GM18870 (cell line): ENCODE measurements at regions not wholly inside any gene's neighbourhood (a gene's known extent, or its start where the extent isn't known, plus 50 kb on each side); places are given as distances from the start of the nearest gene placed in this dataset.

Experiments
- ATAC-seq: cut with Tn5 transposase; IDR thresholded peaks from one replicate; pipeline ENCODE4 v1.9.1; 2021; ENCODE audit warnings: moderate library complexity; ENCODE audit not compliant: unreplicated experiment

- no peak for ATAC-seq
Observed at GRCh38 chr7:34269084-34269483, 363.7 kb downstream of the BMPER start.

DNA sequence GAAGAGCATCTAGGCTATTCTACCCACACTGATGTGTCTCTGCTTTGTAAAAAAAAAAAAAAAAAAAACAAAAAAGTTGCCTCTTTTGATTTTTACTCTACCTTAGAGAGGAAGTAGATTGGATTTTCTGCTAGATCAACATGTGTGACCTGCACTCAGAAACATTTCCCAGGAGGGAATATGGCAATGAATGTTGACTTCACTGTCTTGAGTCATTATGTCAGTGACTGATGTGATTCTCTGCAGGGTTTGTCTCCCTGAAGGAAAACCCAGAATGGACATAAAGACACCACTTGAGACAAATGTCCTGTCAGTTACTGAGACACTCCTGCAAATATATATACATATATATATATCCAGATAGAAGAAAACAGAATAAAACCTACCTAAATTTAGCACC, 370.3 kb downstream of the BMPER start:
- no peak for ATAC-seq

DNA sequence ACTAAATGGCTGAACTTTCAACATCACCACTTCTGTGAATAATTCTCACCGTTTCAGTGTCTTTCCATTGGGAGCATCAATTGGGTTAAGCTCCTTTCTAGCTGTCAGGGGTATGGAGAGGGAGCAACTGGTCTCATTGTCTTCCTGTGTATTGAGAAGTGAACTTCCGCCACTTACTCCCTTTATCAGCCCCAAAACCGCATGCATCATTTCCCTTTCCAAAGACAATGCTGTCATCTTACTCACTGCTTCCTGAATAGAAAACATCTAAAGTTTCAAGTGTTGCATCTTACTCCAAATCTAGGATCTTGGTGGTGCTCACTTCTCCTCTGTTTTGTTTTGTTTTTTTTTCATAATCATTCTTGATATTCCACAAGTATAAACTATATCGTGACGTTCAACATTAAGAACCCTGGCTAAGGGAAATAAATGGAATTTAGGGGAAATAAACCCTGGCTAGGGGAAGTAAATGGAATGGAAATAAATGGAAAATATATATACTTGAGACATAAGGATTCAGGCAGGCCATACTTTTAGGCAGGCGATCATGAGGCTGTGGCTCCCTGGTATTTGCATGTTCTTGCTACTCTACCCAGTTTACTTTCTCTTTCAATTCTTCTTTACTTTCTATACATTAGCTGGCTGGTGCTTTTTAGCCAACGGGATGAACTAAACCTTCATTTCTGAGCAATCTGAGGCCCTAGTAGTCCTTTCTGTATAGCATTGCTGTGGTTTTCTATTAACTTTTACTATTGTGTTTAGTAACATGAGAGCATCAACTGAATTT, 371.9 kb downstream of the BMPER start:
- ATAC-seq = peak; percentile 88

GRCh38 chr7:34277803-34278199, 372.5 kb downstream of the BMPER start:
- no peak for ATAC-seq

DNA sequence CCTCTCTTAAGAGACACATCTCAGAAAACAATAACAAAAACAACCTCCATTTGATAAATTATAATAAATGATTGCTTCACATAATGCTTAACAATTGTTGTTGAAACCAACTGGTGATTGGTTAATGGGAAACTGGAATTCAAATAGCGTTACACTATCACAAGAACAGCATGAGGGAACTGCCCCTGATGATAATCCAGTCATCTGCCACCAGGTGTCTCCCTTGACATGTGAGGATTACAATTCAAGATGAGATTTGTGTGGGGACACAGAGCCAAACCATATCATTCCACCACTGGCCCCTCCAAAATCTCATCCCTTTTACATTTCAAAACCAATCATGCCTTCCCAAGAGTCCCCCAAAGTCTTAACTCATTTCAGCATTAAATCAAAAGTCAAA, 375.9 kb downstream of the BMPER start:
- ATAC-seq = no peak

DNA sequence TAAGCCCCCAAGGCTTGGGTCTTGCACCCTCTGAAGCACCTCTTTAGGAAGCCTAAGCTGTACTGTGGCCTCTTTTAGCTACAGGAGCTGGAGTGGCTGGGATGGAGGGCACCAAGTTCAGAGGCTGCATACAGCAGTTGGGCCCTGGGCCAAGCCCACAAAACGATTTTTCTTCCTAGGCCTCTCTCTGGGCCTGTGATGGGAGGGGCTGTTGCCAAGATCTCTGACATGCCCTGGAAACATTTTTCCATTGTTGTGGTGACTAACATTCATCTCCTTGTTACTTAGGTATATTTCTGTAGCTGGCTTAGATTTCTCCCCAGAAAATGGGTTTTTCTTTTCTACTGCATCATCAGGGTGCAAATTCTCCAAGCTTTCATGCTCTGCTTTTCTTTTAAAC, 375.7 kb upstream of the NPSR1 start:
- no peak for ATAC-seq

DNA sequence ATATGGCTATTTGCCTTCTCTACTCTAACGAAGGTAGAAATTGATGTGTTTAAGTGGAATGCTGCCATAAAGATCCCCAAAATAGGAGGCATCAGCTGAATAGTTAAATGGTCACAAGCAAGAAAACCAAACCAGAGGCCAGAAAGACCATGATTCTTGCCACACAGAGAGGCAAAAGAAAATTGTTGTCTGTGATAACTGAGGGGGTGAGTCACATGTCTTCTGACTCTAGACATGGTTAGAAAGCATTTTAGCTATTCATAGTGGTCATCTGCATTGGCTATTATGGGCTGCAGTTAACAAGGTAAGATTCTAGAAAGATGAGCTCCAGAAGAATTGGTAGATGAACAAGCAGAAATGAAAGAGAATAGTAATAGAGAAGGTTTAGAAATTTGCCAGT, 361.4 kb upstream of the NPSR1 start:
- no peak for ATAC-seq

DNA sequence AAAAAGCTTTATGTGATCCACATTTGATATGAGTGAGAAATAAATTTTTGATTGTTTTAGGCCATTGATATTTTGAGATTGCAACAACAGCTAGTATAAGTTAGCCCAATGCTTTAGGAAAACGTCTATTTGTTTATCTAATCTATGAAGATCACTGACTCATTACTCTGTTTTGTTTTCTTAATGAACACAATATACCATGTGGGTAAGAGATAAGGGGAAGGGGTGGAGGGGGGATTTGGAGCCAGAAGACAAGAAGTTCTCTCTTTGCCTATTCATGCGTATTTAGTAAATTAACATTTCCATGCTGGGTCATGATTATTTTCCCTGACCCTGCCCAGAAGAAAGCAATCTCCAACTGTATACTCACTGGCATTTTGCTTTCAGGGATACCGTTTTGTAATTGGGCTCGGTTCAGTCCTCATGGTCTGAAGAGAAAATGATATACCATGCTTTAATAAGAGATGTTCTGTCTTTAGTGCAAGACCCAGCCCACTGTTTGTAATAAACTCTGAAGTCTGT, 359.5 kb upstream of the NPSR1 start:
- ATAC-seq = no peak

- ATAC-seq = no peak
Observed at GRCh38 chr7:34299066-34299465, 359.0 kb upstream of the NPSR1 start.

- no peak for ATAC-seq
Observed at GRCh38 chr7:34307540-34307939, 350.5 kb upstream of the NPSR1 start.

GRCh38 chr7:34308595-34308994, 349.4 kb upstream of the NPSR1 start:
- ATAC-seq = no peak

- ATAC-seq = no peak
Observed at GRCh38 chr7:34309116-34309515, 348.9 kb upstream of the NPSR1 start.

DNA sequence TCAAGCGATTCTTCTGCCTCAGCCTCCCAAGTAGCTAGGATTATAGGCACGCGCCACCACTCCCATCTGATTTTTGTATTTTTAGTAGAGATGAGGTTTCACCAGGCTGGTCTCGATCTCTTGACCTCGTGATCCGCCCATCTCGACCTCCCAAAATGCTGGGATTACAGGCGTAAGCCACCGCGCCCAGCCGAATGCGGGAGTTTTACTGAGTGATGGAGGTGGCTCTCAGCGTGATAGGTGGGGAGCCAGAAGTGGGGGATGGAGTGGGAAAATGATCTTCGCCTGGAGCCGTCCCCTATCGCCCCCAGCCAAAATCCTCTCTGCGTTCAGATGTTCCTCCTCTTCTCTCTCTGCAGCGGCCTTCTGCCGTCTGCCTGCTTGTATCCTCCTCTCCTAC, 348.4 kb upstream of the NPSR1 start:
- ATAC-seq = no peak

GRCh38 chr7:34311591-34311990, 346.4 kb upstream of the NPSR1 start:
- ATAC-seq = no peak

DNA sequence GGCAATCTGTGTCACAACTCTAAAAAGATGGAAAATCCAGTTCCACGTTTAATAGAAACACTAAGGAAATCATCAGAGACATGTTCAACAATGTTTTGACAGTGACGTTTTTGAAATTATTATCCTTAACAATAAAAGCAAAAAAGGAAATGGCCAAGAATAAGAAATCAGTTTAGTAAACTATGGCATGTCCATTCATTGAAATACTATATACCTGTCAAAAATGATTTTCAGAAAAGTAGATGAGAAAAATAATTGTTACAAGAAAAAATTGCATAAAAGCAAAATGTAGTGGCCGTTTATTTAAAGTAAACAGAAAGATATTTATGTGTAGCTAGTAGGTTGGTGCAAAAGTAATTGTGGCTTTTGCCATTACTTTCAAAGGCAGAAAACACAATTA, 345.4 kb upstream of the NPSR1 start:
- no peak for ATAC-seq

DNA sequence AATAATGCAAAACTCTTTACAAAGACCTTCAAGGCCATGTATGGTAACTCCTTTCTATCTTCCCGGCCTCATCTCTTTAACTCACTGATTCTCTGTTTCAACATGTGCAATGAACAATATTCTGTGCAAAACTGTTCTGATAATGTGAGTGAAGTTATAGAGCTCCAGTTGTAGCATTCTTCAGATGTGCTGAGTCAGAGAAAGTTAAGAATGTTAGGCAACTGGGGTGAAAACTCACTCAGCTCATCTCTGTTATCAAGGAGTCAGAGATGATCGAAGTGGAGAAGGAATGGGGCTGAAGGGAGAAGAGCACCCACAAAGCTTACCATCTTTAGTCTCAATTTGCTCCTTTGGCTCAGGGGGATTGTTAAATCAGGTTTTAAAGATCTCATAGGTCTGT, 344.7 kb upstream of the NPSR1 start:
- ATAC-seq = no peak

GRCh38 chr7:34315032-34315431, 343.0 kb upstream of the NPSR1 start:
- ATAC-seq = no peak

DNA sequence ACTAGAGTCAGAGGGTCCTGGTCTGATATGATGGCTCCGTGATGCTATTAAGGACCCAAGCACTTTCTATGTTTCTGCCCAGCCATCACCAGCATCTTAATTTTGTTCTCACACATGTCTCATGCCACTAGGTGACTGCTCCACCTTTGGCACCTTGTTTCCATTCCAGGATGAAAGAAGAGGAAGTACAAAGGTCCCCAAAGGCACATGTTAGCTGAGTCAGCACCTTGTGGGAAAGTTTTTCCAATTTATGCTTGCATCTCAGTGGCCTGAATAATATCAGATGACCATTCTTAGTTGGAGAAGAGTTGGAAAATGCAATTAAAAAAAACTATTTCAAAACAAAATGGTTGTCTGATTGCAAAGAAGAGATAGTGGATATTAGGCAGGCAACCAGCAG, 341.0 kb upstream of the NPSR1 start:
- ATAC-seq = no peak

- no peak for ATAC-seq
Observed at GRCh38 chr7:34320412-34320811, 337.6 kb upstream of the NPSR1 start.

DNA sequence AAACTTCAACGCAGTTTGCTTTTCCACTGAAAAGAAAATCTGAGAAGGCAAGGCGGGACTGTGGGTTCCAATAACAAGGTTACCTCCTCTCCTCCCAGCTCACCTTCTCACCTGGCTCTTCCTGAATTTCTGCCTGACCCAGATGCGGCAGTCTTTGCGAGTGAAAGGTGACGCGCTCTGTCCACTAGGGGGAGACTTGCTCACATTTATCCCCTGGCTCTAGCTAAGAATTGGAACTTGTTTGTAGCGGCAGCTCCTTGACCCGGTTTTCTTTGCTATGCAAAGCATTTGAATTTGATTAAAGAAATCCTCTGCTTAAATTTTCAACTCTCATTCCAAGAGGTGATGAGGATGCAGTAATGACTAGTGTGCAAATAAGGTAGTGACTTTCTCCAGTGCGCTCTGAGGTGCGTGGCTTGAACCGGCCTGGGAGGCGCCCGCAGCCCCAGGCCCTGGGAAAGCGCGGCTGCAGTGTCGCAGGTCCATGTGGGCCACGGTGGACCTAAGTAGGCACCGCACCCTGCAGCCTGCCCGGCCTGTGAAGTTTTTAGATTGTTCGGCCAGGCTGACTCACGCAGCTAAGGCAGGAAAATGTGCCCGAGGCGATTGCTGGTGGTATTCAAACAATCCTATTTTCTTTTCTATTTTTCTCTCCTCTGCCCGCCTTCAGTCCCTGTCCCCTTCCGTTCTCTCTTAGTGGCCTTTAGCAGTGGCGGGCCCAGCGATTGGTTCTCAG, 336.9 kb upstream of the NPSR1 start:
- ATAC-seq = peak; percentile 93

- peak; percentile 59 for ATAC-seq
Observed at GRCh38 chr7:34322841-34323240, 335.2 kb upstream of the NPSR1 start.

DNA sequence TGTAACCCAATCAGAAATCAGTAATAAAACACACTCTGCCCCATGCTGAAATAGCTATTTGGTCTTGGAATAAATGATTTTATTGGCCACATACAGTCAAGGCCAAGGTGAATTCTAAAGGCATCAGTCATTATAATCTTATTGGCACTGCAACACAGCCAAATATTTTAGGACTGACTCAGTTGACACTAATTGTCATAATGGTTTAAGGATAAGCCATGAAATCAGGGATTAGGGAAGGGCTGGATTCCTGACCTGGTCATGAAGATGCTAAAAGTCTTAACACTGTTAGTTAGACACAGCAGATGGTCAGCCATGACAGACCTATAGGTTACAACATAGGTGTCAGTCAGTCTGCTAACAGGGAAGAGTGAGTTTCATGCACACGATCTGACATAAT, 330.3 kb upstream of the NPSR1 start:
- no peak for ATAC-seq
